Renal cortical epithelial cell (primary cell): ENCODE measurements at regions not wholly inside any gene's neighbourhood (a gene's known extent, or its start where the extent isn't known, plus 50 kb on each side); places are given as distances from the start of the nearest gene placed in this dataset.
"Not testable (repeated sequence)": the region's sequence is repeated elsewhere in the genome, so short reads cannot be mapped to it uniquely, and the experiment has no call there.

Experiments
- DNase-seq: peaks from one replicate; pipeline ENCODE4 v3.0.0-alpha.2; 2011; ENCODE audit warnings: low read depth

- DNase-seq: no peak
Measured at GRCh38 chr3:5690904-5691532, 503.5 kb downstream of the EDEM1 start.

GRCh38 chr3:5692446-5692845, 504.9 kb downstream of the EDEM1 start:
- no peak for DNase-seq

- peak; percentile 66 for DNase-seq
Measured at GRCh38 chr3:5694266-5694665, 506.8 kb downstream of the EDEM1 start.

- no peak for DNase-seq
Measured at GRCh38 chr3:5698851-5699250, 511.3 kb downstream of the EDEM1 start.

GRCh38 chr3:5699313-5699712, 511.8 kb downstream of the EDEM1 start:
- no peak for DNase-seq

GRCh38 chr3:5699811-5700210, 512.3 kb downstream of the EDEM1 start:
- no peak for DNase-seq

- not testable (repeated sequence) for DNase-seq
Measured at GRCh38 chr3:5701005-5701404, 513.5 kb downstream of the EDEM1 start.

DNA sequence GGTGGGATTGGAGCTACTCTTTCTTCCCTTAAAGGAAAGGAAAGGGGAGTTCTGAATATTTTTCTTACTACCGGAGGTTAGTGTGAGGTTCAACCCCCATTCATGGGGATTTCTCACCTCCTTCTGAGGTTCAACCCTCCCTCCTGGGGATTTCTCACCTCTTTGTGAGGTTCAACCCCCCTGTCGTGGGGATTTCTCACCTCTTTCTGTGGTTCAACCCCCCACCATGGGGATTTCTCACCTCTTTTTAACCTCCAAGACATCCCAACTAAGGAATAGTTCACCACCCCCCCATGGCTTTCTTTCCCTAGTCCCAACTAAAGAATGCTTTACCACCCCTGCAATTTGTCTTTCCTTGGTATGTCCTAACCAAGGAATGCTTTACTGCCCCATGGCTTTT, 520.3 kb downstream of the EDEM1 start:
- no peak for DNase-seq

DNA sequence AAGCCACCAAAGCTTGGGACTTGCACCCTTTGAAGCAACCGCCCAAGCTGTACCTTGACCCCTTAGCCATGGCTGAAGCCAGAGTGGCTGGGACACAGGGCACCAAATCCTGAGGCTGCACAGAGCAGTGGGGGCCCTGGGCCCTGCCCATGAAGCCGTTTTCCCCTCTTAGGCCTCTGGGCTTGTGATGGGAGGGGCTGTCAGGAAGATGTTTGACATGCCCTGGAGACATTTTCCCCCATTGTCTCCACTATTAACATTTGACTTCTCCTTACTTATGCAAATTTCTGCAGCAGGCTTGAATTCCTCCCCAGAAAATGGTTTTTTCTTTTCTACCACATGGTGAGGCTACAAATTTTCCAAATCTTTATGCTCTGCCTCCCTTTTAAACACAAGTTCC, 522.2 kb downstream of the EDEM1 start:
- DNase-seq: no peak

DNA sequence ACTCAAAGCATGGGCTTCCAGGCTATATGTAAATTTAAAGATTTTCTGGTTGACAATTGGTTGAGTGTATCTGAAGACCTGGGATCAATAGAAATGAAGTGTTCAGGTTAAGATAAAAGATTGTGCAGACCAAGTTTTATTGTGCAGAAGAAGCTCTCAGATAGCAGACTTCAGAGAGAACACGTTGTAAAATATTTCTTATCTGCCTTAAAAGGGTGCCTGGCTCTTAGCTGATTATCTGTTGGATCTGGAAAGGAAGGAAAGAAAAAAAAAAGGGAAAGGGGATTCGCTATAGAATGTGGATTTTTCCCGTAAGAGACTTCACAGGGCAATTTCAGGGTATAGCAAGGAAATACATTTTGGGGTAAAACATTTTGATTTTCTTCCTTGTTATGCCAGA, 523.2 kb downstream of the EDEM1 start:
- no peak for DNase-seq

DNA sequence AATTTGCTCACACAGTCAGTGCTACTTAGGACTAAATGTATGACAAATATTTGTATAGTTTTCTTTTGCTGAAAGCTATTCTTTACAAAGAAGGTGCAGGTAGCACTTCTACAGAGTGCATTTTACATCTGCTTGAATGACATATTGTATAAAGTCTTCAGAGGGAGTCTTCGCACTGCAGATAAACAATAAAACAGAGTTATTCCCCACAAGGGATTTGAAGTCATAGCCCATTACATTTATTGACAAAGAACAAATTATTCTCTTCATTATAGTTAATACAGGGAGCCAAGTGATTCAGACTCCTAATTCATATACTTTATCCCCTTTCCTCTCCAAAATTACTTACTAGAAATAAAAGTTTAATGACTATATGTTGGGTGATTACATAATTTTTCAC, 529.7 kb downstream of the EDEM1 start:
- DNase-seq: no peak

GRCh38 chr3:5719668-5720067, 532.2 kb downstream of the EDEM1 start:
- not testable (repeated sequence) for DNase-seq

- DNase-seq: no peak
Measured at GRCh38 chr3:5725801-5726200, 538.3 kb downstream of the EDEM1 start.

DNA sequence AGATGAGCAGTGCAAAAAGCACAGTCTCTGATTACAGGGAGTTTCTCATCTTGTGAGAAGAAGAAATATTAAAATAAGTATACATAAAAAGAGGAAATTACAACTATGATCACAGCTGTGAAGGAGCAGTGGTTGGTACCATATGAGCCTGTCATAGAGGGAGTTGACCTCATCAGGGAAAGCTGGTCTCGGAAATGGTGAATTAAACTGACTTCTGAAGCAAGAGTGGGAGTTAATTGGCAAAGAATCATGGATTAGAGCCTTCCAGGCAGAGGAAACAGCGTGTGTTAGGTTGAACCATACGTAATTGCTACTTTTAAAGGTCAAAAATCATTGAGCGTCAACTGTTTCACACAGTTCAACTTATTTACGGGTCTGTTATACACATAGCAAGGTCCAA, 539.1 kb downstream of the EDEM1 start:
- DNase-seq: no peak

DNA sequence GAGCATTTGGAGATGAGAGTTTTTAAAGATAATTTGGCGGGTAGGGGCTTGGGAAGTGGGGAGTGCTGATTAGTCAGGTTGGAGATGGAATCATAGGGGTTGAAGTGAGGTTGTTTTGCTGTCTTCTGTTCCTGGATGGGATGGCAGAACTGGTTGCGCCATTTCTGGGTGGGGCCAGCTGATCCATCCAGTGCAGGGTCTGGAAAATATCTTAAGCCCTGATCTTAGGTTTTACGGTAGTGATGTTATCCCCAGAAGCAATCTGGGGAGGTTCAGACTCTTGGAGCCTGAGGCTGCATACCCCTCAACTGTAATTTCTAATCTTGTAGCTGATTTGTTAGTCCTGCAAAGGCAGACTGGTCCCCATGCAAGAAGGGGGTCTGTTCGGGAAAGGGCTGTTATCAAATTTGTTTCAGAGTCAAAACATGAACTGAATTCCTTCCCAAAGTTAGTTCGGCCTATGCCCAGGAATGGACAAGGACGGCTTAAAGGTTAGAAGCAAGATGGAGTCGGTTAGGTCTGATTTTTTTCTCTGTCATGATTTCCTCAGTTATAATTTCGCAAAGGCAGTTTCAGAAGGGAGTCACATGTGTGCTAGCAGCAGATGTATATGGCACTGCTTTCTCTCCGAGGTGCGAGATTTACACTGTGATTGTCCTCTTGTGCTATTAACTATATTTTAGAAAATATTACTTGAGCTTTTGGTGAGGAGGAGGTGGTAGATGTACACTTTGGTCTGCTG, 540.4 kb downstream of the EDEM1 start:
- DNase-seq: no peak

DNA sequence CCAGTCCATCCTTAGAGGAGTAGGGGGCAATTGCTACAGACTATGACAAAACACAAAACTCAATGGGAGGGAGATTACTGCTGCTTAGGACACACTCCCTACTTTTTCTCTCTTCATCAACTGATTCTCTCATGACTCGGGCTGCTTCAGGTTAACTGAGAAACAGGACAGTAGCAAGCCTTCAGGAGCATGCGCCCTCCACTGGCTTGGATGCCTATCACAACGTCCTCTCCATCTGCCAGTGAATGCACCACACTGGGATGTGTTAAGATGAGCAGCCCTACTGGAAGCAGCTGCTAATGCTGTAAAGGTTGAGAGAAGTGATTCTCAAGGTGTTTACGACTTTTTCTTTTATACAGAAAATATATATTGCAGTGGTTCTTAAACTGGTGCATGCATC, 542.3 kb downstream of the EDEM1 start:
- no peak for DNase-seq

GRCh38 chr3:5731100-5731499, 543.6 kb downstream of the EDEM1 start:
- no peak for DNase-seq

DNA sequence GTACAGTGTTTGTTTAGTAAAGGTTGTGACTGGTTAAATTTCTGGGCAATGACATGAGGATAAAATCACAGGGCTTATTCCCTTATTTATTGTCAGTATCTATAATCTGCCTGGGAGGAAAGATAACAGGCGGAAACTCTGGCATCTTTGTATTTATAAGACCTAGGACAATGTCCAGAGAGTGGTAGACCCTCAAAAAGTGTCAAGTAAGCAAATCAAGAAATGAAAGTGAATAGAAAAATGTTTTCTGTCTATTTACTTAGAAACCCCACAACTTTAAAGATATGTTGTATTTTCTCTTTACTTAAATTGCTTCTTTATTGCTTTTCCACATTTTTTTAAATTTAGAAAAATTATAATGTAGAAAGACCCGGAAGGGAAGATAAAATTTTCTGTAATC, 544.6 kb downstream of the EDEM1 start:
- no peak for DNase-seq

GRCh38 chr3:5733995-5734394, 546.5 kb downstream of the EDEM1 start:
- DNase-seq: no peak

- no peak for DNase-seq
Measured at GRCh38 chr3:5735896-5736295, 548.4 kb downstream of the EDEM1 start.

GRCh38 chr3:5739299-5739935, 551.9 kb downstream of the EDEM1 start:
- no peak for DNase-seq

DNA sequence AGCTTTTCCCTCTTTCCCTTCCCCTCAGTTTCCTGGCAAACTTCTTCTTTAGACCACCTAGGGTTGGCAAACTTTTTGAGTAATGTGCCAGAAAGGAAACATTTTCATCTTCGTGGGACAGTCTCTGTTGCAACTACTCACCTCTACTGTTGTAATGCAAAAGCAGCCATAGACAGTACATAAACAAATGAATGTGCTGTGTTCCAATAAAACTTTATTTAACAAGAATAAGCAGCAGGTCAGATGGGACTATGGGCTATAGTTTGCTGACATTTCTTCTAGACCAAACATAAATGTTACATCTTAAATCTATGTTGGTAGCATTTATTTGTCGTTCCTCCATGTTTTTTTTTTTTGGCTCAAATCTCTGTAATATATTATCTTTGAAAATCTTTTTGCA, 552.4 kb downstream of the EDEM1 start:
- no peak for DNase-seq

GRCh38 chr3:5741017-5741416, 553.5 kb downstream of the EDEM1 start:
- DNase-seq: no peak
